Activated CD4-positive, alpha-beta T cell treated with anti-CD3 and anti-CD28 coated beads for 36 hours (primary cell): ENCODE measurements at regions not wholly inside any gene's neighbourhood (a gene's known extent, or its start where the extent isn't known, plus 50 kb on each side); places are given as distances from the start of the nearest gene placed in this dataset.
"Not testable (repeated sequence)": the region's sequence is repeated elsewhere in the genome, so short reads cannot be mapped to it uniquely, and the experiment has no call there.

Experiments used
- ATAC-seq: fragments of 200-7000 bp; cut with Tn5 transposase; one replicate; pipeline ENCODE4 v1.10.0; 2021; ENCODE audit warnings: mild to moderate bottlenecking, moderate library complexity
- CTCF ChIA-PET: fragments of 350-600 bp; sonication (Branson Sonifier 250); formaldehyde crosslinking; loops from one replicate; lab custom pipeline; 2021; ENCODE audit warnings: antibody characterized with exemption; lab: Charles Lee
- POLR2A ChIA-PET: fragments of 350-600 bp; sonication (Branson Sonifier 250); formaldehyde crosslinking; loops from one replicate; lab custom pipeline; 2021; ENCODE audit warnings: antibody characterized with exemption, inconsistent platforms; lab: Charles Lee
- DNase-seq: peaks from one replicate; pipeline ENCODE4 v3.0.0-alpha.2; 2020
- H3K27ac Mint-ChIP-seq: one replicate; pipeline ENCODE4 v1.8.0; 2021; ENCODE audit warnings: mixed read lengths
- H3K27me3 Mint-ChIP-seq: one replicate; pipeline ENCODE4 v1.8.0; 2021; ENCODE audit warnings: mixed read lengths
- H3K36me3 Mint-ChIP-seq: one replicate; pipeline ENCODE4 v1.8.0; 2021; ENCODE audit warnings: low read depth, mixed read lengths
- H3K4me1 Mint-ChIP-seq: one replicate; pipeline ENCODE4 v1.8.0; 2021; ENCODE audit warnings: mixed read lengths
- H3K4me3 Mint-ChIP-seq: one replicate; pipeline ENCODE4 v1.8.0; 2021; ENCODE audit warnings: mild to moderate bottlenecking, moderate library complexity, mixed read lengths
- H3K9me3 Mint-ChIP-seq: one replicate; pipeline ENCODE4 v1.8.0; 2021; ENCODE audit warnings: low read depth, mixed read lengths
- intact Hi-C, 2 experiments: fragments of 100-400 bp; cut with DNase I in 1 of 2; cut with micrococcal nuclease in 1 of 2; formaldehyde crosslinking; loops; one replicate each; pipeline versions ENCODE4 v1.14.2 to v1.15.1; 2022 to 2024; cut with DNase I, micrococcal nuclease

DNA sequence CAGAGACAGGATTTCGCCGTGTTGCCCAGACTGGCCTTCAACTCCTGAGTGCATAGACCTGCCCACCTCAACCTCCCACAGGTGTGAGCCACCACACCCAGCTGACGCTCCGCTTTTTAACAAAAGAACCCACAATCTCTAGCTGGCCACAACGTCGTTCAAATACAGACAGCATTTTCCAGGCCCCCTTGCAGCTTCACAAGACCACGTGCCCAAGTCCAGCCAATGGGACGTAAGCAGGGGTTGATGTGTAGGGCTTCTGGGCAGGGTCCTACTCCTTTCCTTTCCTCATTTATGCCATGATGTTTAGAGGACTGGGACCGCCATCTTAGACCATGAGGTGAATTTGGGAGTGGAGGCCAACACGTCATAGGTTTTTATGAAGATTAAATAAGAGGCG lies 81.0 kb downstream of the TFAP2C start:
- CTCF ChIA-PET: no interaction called here
- intact Hi-C loops: no loop called here
- Mint-ChIP-seq H3K4me3 (no peak overlapping the region), H3K4me1 (no peaks in the 10 kb centered on the region), H3K27me3 (peaks cover 2% of the 10 kb centered on the region), H3K9me3 (no peaks in the 10 kb centered on the region), H3K36me3 (no peaks in the 10 kb centered on the region), H3K27ac (no peak overlapping the region)
- DNase-seq: no peak
- POLR2A ChIA-PET: no interaction called here
- no peak for ATAC-seq

- POLR2A ChIA-PET, H3K27ac Mint-ChIP-seq, DNase-seq, H3K27me3 Mint-ChIP-seq, H3K9me3 Mint-ChIP-seq, H3K4me1 Mint-ChIP-seq, H3K36me3 Mint-ChIP-seq, intact Hi-C loops, ATAC-seq, H3K4me3 Mint-ChIP-seq: not testable (repeated sequence)
- CTCF ChIA-PET: interaction anchor here (0.8 kb wide), 1 partner anchor 72 kb away, joined by 3 read pairs; no protein-coding TSS in a partner anchor
These were observed 81.5 kb downstream of the TFAP2C start for GRCh38 chr20:56710577-56710976.

DNA sequence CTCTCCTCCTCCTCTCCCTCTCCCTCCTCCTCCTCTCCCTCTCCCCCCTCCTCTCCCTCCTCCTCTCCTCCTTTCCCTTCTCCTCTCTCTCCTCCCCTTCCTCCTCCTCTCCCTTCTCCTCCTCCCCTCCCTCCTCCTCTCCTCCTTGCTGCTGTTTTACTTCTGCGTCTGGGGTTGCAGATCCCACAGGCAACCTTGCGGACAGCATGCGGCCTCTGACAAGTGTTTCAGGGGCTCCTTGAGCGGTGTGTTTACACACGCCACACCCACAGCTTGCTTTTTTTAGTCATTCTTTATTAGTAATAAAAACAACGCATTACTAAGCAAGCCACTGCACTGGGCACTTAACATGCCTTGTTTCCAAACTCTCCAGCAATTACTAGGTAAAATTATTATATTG lies 81.9 kb downstream of the TFAP2C start:
- intact Hi-C loops: no loop called here
- Mint-ChIP-seq H3K9me3 (no peaks in the 10 kb centered on the region), H3K27me3 (peaks cover 6% of the 10 kb centered on the region), H3K4me3 (no peak overlapping the region), H3K4me1 (no peaks in the 10 kb centered on the region), H3K27ac (no peak overlapping the region), H3K36me3 (no peaks in the 10 kb centered on the region)
- no peak for ATAC-seq
- ChIA-PET POLR2A (no interaction called here), CTCF (interaction anchor here (0.8 kb wide), 1 partner anchor 73 kb away, joined by 3 read pairs; no protein-coding TSS in a partner anchor)
- no peak for DNase-seq

DNA sequence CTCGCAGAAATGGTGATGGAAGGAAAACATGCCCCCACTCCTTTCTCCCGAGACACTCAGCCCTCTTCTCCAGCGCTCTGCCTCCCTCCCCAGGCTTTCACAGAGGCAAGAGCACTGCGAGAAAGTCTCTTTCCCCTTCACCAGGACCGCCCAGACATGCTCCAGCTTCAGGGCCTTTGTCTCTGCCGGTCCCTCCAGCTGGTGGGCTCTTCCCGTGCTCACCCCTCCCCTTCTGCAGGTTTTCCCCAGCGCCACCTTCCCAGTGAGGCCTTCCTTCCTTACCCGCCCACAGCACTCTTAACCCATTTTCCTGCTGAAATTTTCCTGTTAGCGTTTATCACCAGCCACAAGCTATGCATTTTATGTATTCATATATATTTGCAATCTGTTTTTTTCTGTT lies 86.2 kb downstream of the TFAP2C start:
- Mint-ChIP-seq H3K4me1 (no peaks in the 10 kb centered on the region), H3K27me3 (peaks cover 8% of the 10 kb centered on the region), H3K36me3 (no peaks in the 10 kb centered on the region), H3K27ac (no peak overlapping the region), H3K4me3 (no peak overlapping the region), H3K9me3 (no peaks in the 10 kb centered on the region)
- POLR2A ChIA-PET: no interaction called here
- intact Hi-C loops: no loop called here
- no peak for DNase-seq
- ATAC-seq: no peak
- CTCF ChIA-PET: no interaction called here

- intact Hi-C loops: no loop called here
- no peak for DNase-seq
- no peak for ATAC-seq
- Mint-ChIP-seq H3K27me3 (peaks cover 8% of the 10 kb centered on the region), H3K9me3 (no peaks in the 10 kb centered on the region), H3K4me3 (no peak overlapping the region), H3K4me1 (no peaks in the 10 kb centered on the region), H3K36me3 (no peaks in the 10 kb centered on the region), H3K27ac (no peak overlapping the region)
- POLR2A ChIA-PET: no interaction called here
- CTCF ChIA-PET: no interaction called here
These were observed 86.9 kb downstream of the TFAP2C start for GRCh38 chr20:56715902-56716519.

DNA sequence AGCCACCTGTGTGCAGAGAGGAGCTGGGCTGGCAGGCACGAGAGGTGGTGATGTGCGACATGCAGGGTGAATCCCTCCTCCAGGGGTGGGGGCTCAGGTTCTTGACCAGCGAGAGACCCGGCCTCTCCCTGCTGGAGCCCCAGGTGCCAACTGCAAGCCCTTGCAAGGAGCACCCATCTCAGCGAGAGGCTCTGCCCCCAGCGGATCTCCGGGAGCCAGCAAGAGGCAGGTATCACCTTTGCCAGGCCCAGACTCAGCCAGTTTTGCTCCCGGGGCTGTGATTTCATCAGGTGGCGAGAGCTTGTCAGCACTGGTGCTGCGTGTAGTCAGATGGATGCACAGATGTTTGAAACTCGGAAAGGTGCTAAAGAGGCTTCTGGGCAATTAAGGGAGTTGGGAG lies 87.7 kb downstream of the TFAP2C start:
- ATAC-seq (no peak), DNase-seq (no peak)
- CTCF ChIA-PET: no interaction called here

GRCh38 chr20:56718816-56719215 lies 89.7 kb downstream of the TFAP2C start:
- POLR2A ChIA-PET: interaction anchor here (0.6 kb wide), 1 partner anchor 159 kb away, joined by 6 read pairs; no protein-coding TSS in a partner anchor
- H3K27me3 Mint-ChIP-seq: peaks cover 5% of the 10 kb centered on the region
- ATAC-seq: no peak

More for the DNA sequence above, 87.7 kb downstream of the TFAP2C start:
- Mint-ChIP-seq H3K27ac (no peak overlapping the region), H3K36me3 (no peaks in the 10 kb centered on the region), H3K4me3 (no peak overlapping the region), H3K4me1 (no peaks in the 10 kb centered on the region), H3K27me3 (peaks cover 5% of the 10 kb centered on the region), H3K9me3 (no peaks in the 10 kb centered on the region)
- POLR2A ChIA-PET: no interaction called here
- intact Hi-C loops: no loop called here

DNA sequence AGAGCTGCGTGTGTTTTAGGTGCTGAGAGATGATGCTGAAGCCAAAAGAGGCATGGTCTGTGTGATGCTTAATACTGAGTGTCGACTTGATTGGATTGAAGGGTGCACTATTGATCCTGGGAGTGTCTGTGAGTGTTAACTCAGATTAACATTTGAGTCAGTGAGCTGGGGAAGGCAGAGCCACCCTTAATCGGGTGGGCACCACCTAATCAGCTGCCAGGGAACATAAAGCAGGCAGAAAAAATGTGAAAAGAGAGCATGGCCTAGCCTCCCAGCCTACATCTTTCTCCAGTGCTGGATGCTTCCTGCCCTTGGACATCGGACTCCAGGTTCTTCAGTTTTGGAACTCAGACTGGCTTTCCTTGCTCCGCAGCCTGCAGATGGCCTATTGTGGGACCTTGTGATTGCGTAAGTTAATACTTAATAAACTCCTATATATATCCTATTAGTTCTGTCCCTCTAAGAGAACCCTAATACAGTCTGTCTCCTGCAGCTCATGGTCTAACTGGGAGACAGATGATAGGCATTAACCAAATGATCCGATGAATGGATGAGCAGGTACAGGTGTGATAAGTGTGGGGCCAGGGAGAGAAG lies 91.6 kb downstream of the TFAP2C start:
- Mint-ChIP-seq H3K9me3 (no peaks in the 10 kb centered on the region), H3K4me1 (no peaks in the 10 kb centered on the region), H3K4me3 (no peak overlapping the region), H3K36me3 (no peaks in the 10 kb centered on the region), H3K27ac (no peak overlapping the region), H3K27me3 (peaks cover 3% of the 10 kb centered on the region)
- CTCF ChIA-PET: no interaction called here
- DNase-seq: no peak
- ATAC-seq: no peak
- intact Hi-C loops: no loop called here
- POLR2A ChIA-PET: no interaction called here

More at GRCh38 chr20:56718816-56719215, 89.7 kb downstream of the TFAP2C start:
- CTCF ChIA-PET: no interaction called here
- no peak for DNase-seq
- Mint-ChIP-seq H3K36me3 (no peaks in the 10 kb centered on the region), H3K4me1 (no peaks in the 10 kb centered on the region), H3K27ac (no peak overlapping the region), H3K9me3 (no peaks in the 10 kb centered on the region), H3K4me3 (no peak overlapping the region)
- intact Hi-C loops: no loop called here

DNA sequence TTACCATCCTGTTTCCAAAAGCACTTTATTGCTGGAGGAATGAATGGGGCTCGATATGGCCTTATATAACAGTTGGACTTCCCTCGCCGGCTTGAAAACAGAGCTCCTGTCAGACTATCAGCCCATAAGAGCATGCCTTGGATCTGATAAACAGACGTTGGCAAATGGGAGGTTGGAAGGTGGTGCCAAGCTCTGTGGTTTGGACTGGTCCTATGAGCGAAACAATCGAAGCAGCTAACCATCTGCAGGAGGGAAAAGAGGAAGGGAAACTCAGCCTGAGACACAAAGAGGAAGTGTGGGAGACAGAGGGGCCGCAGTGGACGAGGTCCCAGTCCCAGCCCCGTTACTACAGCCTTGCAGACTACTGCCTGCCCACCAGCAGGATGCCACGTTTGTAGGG lies 92.9 kb downstream of the TFAP2C start:
- H3K36me3 Mint-ChIP-seq: no peaks in the 10 kb centered on the region
- H3K9me3 Mint-ChIP-seq: no peaks in the 10 kb centered on the region
- POLR2A ChIA-PET: no interaction called here
- no peak overlapping the region for H3K27ac Mint-ChIP-seq
- CTCF ChIA-PET: no interaction called here
- peaks cover 3% of the 10 kb centered on the region for H3K27me3 Mint-ChIP-seq
- intact Hi-C loops: no loop called here
- DNase-seq: no peak
- H3K4me3 Mint-ChIP-seq: no peak overlapping the region
- no peak for ATAC-seq
- H3K4me1 Mint-ChIP-seq: no peaks in the 10 kb centered on the region

DNA sequence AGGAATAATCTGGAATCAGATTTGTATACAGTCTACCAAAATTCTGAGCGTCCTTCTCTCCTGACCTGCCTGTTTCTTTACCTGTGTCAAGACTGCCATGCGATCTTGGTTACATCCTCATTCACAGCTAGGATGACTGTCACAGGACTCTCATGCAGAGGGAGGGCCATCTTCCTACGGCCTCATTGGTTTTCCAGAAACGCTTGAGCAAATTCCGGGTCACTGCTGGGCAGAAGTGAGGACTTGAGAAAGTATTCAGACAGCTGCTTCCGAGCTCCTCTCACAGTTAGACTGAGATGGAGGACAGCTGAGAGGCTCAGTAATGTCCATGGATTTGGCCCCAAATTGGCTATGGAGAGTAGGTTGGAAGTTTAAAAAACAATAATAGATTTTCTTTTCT lies 94.2 kb downstream of the TFAP2C start:
- Mint-ChIP-seq H3K4me3 (no peak overlapping the region), H3K36me3 (no peaks in the 10 kb centered on the region), H3K9me3 (no peaks in the 10 kb centered on the region), H3K4me1 (no peaks in the 10 kb centered on the region), H3K27me3 (peaks cover 3% of the 10 kb centered on the region), H3K27ac (no peak overlapping the region)
- intact Hi-C loops: no loop called here
- no peak for ATAC-seq
- ChIA-PET POLR2A (no interaction called here), CTCF (no interaction called here)
- no peak for DNase-seq

GRCh38 chr20:56724241-56724757 lies 95.2 kb downstream of the TFAP2C start:
- Mint-ChIP-seq H3K4me3 (no peak overlapping the region), H3K36me3 (no peaks in the 10 kb centered on the region), H3K27me3 (peaks cover 3% of the 10 kb centered on the region), H3K27ac (no peak overlapping the region), H3K4me1 (no peaks in the 10 kb centered on the region), H3K9me3 (no peaks in the 10 kb centered on the region)
- POLR2A ChIA-PET: no interaction called here
- DNase-seq (no peak), ATAC-seq (no peak)
- CTCF ChIA-PET: no interaction called here
- intact Hi-C loops: no loop called here

GRCh38 chr20:56730003-56730402 lies 100.9 kb downstream of the TFAP2C start:
- Mint-ChIP-seq H3K9me3 (no peaks in the 10 kb centered on the region), H3K27me3 (peaks cover 4% of the 10 kb centered on the region), H3K27ac (no peak overlapping the region), H3K4me3 (no peak overlapping the region), H3K36me3 (no peaks in the 10 kb centered on the region), H3K4me1 (no peaks in the 10 kb centered on the region)
- intact Hi-C loops: no loop called here
- POLR2A ChIA-PET: no interaction called here
- no peak for DNase-seq
- ATAC-seq: no peak
- CTCF ChIA-PET: no interaction called here
